Tibial nerve (tissue), 4 donors: ENCODE measurements at regions not wholly inside any gene's neighbourhood (a gene's known extent, or its start where the extent isn't known, plus 50 kb on each side); places are given as distances from the start of the nearest gene placed in this dataset.
A peak's percentile ranks its signal among the peaks of the same experiment; 100 is the strongest.

ENCODE experiments used
- EP300 ChIP-seq, 2 donors: sonication (generic); formaldehyde crosslinking; IDR thresholded peaks; one replicate each; pipeline ENCODE4 v1.6.1; 2017; ENCODE audit warnings: antibody characterized with exemption in 2 of 2, mild to moderate bottlenecking in 1 of 2
- POLR2A ChIP-seq, 2 donors: fragments of 450-650 bp; IDR thresholded peaks; one replicate each; pipeline ENCODE4 v1.6.1; 2017; ENCODE audit warnings: antibody characterized with exemption in 2 of 2, mild to moderate bottlenecking in 2 of 2, moderate library complexity in 2 of 2
- TF ChIP-seq, protein P1 (sequence below), 5 experiments: fragments of 200-600 bp in 3 of 5; fragments of 450-650 bp in 2 of 5; sonication (generic) in 3 of 5; IDR thresholded peaks; one replicate each; pipeline ENCODE4 v1.5.1; 2016 to 2019; ENCODE audit warnings: antibody characterized with exemption in 5 of 5, mild to moderate bottlenecking in 3 of 5, moderate library complexity in 2 of 5

DNA sequence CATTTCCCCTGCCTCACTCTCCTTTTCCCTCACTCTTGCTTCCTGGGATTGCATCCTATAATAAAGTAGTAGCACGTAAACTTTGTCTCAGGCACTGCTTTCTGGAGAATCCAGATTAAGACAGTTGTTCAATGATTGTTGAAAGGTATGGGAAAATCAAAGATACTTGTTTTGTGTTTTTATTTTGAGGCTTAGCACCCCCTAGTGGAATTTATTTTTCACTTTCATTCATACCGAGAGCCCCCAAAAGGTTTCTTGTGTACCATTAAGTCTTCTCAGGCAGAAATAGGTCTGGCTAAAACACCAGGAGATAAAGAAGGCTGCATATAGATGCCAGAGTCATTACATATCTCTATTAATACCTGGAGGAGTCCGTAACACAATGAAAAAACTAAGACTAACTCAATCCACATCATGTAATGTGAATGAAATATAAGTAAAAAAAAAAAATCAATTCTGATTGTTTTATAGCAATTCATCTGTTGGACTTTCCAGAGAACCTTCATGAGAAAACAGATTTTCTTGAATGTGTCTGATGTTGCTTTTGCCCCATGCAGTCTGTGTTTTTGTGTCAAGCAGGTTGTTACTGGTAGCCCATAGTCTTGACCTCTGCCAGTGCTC lies 103.5 kb downstream of the RPE65 start:
- TF ChIP-seq, protein P1, sequence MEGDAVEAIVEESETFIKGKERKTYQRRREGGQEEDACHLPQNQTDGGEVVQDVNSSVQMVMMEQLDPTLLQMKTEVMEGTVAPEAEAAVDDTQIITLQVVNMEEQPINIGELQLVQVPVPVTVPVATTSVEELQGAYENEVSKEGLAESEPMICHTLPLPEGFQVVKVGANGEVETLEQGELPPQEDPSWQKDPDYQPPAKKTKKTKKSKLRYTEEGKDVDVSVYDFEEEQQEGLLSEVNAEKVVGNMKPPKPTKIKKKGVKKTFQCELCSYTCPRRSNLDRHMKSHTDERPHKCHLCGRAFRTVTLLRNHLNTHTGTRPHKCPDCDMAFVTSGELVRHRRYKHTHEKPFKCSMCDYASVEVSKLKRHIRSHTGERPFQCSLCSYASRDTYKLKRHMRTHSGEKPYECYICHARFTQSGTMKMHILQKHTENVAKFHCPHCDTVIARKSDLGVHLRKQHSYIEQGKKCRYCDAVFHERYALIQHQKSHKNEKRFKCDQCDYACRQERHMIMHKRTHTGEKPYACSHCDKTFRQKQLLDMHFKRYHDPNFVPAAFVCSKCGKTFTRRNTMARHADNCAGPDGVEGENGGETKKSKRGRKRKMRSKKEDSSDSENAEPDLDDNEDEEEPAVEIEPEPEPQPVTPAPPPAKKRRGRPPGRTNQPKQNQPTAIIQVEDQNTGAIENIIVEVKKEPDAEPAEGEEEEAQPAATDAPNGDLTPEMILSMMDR (IDR thresholded peaks at IDR 0.05), result peak; percentile 18 to 56 (median 36)
- no peak for TF ChIP-seq POLR2A (IDR thresholded peaks at IDR 0.05)
- TF ChIP-seq EP300 (IDR thresholded peaks at IDR 0.05), result no peak
